H4 (cell line): ENCODE measurements at regions not wholly inside any gene's neighbourhood (a gene's known extent, or its start where the extent isn't known, plus 50 kb on each side); places are given as distances from the start of the nearest gene placed in this dataset.
"Not testable (repeated sequence)": the region's sequence is repeated elsewhere in the genome, so short reads cannot be mapped to it uniquely, and the experiment has no call there.

Source experiments
- DNase-seq: peaks from one replicate; pipeline ENCODE4 v3.0.0-alpha.2; 2015; ENCODE audit warnings: low spot score

DNA sequence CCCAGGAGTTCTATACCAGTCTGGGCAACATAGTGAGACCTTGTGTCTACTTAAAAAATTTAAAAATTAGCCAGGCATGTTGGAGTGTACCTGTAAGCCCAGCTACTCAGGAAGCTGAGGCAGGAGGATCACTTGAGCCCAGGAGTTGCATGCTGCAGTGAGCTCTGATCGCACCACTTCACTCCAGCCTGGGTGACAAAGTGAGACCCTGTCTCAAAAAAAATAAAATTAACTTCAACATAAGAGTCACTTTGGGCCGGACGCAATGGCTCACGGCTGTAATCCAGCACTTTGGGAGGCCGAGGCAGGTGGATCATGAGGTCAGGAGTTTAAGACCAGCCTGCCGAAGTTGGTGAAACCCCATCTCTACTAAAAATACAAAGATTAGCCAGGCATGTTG, 699.1 kb upstream of the AUTS2 start:
- DNase-seq = not testable (repeated sequence)

DNA sequence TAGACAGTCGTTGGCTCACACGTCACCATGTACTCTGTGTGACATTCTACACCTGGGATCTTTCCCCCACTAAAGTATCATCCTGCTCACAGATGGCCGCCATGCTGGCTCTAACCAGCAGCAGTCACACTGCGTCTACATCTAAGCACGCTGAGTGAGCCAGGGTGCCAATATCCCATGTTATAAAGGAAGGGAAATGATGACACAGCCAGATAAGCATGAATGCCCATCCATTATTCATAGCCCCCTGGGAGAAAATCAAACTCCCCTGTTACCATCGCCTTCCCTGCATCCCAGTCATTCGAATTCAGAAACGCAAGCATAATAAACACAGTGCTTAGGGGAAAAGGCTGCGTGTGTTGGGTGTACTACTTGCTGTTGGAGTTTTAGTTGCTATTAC, 698.2 kb upstream of the AUTS2 start:
- DNase-seq = no peak

DNA sequence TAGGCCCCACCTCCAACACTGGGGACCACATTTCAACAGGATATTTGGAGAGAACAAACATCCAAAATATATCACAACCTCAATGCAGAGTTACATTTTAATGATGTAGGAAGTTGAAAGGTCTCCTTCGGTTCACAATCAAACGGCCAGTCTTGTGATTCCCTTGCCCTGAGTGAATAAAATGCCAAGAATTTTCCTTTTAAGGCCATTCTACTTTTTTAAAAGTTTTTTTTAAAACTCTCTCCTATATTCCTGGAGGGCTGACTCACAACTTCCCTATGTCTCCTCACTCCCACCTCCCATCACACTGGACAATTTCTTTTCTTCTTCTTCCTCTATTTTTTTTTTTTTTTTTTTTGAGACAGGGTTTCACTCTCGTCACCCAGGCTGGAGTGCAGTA, 693.6 kb upstream of the AUTS2 start:
- DNase-seq = no peak

DNA sequence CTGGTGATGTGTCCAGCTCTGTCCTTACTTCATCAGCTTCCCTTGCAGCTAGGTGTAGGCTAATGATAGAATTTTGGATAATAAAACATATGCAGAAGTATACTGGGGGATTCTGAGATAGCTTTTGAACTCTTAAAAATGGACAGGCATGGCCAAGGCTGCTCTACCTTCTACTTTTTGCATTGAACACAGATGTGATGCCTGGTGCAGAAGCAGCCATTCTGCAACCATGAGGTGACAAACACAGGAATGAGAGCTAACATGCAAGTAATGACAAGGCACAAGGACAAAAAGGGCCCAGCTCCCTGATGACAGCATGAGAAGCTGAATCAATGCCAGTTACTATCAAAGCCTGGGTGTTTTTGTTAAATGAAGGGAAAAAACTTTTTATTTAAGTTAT, 686.5 kb upstream of the AUTS2 start:
- DNase-seq = no peak

DNA sequence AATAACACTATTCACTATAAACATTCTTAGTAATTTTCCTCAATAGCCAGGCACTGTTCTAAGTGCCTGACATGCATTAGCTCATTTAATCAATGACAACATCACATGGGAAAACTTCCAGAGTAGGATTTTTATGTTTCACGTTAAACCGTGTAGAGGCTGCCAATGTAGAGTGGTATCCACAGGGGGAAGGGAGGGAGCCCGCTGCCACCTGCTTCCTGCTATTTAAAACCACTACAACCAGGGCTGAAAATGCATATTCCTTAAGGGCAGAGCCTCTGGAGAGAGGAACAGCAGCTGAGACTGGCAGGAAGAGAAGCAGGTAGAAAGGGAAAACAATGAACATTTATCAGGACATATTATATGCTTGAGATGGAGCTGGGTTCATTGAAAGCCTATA, 684.3 kb upstream of the AUTS2 start:
- DNase-seq = no peak

DNA sequence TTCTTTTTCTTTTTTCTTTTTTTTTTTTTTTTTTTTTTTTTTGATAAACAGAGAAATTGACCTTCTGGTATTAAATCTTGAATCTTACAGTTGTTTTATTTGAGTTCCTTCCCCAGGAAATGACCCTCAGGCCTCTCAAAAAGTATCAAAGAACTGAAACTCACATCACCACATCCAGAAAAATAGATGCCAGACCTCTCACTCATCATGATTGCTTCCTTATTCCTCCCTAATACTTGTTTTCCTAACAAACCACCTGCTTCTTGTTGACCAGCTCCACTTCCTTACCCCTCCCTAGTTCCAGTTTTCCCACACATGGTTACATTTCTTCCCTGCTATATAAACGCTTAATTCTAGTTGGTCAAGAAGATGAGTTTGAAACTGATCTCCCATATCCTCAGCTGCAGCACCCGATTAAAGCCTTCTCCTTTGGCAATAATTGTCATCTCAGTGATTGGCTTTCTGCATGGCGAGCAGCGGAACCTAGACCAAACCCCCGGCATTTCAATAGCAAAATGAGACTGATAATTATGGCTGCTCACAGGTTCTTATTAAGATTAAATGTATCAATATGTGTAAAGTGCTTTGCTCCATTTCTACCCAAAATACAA, 681.1 kb upstream of the AUTS2 start:
- DNase-seq = no peak

DNA sequence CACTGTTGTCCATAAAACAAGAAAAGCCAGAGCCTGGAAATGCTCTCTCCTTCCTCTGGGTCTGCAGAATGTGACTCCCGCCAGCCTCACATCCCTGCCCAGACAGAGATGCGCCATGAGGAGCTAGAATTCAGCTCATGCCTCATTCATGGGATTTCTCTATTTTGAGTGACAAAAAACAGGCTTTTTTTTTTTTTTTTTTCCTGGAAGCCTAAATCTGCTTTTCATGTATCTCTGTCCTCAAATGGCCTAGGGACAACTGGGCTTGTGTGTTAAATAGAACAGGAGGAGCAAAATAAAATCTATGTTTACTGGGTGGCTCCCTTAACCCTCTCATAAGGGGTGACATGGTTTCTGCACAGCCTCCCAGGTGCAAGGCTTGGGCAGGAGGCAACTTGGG, 679.7 kb upstream of the AUTS2 start:
- DNase-seq = no peak

DNA sequence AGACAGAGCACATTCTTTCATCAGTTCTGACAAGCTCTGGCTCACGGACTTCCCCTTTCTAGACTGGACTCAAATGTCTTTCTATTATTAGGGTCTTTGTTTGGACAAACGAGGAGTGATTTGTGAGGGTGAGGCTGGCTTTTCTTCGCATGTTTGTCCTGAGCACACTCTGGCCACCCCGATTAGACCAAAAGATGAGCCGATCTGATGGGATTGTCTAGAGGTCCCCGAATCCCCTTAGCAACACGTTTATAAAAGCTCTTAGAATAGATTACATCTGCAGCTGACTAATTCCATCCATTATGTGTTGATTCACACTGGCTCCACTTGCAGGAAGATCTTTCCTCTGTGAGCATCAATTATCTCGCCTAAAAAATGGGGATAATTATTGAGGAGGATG, 675.4 kb upstream of the AUTS2 start:
- no peak for DNase-seq

DNA sequence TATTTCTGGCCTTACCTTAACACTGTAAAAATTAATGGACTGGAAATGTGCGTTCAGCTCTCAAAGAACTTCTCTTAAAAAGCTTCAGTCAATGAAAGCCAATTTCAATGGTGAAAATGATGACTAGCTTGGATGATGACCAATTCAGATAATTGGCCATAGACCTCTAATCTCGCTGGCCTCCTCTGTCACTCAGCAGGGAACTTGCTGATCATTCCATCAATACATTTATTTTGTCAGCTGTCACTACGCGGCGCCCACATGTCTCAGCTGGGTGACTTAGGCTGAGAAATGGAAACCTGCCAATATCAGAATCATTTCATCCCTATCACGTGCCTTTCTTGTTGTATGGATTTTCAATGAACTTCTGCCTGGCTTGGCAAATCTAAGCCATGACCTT, 673.0 kb upstream of the AUTS2 start:
- DNase-seq = no peak

DNA sequence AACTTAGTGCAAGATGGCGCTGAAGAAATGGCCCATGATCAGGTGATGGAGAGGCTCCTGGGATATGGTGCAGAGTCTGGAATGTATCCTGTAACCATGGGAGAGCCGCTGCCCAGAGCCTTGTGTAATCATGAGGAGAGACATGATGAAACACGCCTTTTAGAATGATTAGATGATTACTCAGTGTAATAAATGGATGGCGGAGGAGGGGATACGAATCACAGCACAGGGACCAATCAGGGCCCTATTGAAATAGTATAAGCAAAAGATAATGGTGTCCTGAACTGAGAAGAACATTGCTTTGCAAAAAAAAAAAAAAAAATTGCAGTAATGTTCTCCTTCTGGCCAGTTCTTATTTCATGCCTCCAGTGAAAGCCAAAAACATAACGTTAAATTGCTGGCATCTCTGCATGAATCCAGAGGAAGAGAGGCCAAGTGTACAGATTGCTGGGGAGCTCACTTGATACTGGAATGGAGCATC, 668.5 kb upstream of the AUTS2 start:
- DNase-seq = peak; percentile 77

DNA sequence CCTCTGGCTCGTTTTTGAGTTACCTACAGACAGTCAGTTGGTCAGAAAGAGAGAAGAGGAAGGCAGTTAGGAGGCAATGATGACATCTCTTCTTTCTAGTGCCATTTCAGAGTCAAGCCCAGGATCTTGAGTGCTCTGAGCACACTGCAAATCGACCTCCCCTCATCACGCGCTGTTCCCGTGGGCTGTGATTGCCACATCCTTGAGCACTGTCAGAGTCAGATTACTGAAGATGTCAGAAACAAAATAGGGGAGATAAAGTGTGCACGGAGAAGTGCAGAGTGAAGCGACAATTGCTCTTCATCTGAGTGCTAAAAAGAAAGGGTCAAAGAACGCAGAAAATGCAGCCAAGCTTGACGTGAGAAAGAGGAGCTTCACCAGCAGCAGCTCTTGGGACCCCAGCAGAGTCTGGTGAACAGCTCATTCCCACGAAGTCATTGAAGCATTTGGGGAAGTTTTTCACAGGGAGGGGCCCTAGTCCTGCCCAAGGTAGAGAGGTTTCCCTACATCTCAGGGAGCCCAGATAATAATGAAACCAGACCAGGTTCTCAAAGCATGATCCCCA, 661.7 kb upstream of the AUTS2 start:
- no peak for DNase-seq

DNA sequence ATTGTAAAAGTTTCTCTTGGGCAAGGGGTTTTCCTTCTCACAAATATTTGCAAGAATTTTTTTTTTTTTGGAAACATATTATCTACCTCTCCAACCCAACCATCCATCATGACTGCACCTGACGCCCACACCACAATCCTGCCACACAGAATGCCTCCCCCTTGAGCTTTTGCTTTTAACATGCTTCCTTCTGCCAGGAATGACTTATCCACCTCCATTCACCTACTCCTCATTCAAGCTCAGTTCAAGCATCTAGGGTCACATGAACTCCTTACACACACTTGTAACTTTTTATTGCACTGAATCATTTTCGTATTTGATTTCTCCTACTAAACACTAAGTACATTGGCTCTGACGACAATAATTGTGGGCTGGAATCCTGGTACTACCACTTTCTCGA, 660.1 kb upstream of the AUTS2 start:
- DNase-seq = no peak

DNA sequence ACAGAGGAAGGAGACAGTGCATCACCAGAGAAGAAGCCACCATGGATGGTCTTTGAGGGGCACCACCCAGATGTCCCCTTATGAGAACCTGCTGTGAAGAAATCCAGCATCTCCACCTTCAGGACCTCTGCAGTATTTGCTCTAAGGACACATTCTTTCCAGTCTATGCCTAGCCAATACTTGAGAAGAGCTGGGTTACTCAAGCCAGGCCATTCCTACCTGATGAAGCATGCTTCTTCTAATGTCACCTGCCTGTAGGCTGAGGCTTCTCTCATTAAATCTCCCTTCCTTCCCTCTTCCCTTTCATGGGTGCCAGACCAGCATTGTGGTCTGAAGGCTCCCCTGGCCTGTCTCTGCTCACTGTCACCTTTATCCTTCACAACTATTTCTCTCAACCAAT, 654.5 kb upstream of the AUTS2 start:
- DNase-seq = no peak

DNA sequence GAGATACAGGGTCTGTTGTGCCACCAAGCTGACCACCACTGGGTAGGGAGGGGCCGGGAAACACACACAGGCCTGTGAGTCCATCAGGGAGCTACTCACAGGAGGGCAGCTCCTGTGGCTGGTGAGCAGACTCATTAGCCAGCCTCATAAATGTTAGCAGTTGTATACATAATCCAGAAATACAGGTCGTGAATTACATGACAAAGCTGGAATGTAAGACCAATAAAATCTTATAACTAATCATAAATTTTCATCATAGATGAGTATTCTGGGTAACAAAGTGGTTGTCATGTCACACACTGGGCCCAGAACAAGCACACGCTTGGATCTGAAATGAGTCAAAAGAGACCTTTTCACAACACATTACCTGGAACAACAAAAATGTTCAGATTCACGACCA, 642.6 kb upstream of the AUTS2 start:
- DNase-seq = no peak

DNA sequence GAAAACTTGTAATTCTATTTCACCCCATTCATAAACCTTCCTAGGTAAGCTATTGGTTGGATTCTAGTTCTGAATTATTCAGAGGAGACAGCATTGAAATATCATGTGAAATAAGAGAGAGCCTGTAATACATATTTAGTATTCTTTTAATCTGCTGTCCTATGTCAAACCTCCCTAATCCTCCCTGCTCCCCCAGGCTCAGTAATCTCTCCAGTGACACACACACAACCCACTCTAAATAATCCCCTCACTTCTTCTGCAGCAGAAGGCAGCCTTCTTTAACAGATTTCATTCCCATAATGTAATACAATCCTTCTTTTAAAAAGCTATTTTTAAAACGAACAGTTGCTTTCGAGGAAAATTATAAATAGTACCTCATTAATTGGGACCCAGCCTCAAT, 639.7 kb upstream of the AUTS2 start:
- no peak for DNase-seq

DNA sequence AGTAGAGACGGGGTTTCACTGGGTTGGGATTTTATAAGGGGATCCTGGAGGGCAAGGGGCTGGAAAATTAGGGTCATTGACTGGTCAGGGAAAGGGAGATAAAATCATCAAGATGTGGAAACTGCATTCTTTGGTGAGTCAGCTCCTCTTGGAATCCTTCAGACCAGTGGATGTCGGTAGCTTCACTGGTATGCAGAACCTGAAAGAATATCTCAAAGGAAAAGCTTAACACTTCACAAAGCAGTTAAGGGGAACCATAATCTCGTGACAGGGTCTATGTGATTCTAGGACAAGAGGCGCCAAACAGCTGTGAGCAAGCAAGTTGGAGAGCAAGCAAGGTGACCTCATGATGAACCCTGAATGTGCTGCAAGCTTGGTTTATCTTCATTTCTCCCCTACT, 634.7 kb upstream of the AUTS2 start:
- DNase-seq = peak; percentile 81

DNA sequence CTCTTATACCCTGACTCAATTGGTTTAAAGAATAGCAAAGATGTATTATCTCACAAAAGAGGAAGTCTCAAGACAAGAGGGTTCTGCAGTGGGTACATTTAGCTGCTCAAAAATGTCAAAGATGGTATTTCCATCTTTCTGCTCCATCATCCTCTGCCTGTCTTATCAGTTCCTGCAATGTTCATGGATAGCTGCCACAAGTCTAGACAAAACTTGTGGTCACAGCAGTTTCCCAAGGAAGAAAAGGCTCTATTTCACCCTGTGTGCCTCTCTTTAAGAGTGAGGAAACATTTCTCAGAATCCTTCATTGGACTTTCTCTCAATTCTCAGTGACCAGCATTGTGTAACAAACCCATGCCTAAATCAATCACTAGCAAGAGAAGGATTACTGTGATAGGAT, 634.2 kb upstream of the AUTS2 start:
- DNase-seq = no peak

DNA sequence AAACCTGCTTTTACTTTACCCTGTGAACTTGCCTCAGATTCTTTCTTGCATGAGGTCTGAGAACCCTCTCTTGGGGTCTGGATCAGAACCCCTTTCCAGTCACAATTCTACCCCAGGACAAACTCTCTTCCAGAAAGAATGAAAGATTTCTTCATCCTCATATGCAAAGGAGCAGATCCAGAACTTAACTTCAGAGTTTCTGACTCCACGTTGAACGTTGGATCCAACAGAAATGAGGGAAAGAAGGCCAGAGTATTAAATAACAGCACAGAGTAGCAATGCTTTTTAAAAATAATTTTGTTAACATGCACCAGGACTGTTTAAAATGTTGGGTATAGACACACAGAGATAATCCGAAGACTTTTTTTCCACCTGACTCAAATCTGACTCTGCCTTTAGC, 632.9 kb upstream of the AUTS2 start:
- no peak for DNase-seq

DNA sequence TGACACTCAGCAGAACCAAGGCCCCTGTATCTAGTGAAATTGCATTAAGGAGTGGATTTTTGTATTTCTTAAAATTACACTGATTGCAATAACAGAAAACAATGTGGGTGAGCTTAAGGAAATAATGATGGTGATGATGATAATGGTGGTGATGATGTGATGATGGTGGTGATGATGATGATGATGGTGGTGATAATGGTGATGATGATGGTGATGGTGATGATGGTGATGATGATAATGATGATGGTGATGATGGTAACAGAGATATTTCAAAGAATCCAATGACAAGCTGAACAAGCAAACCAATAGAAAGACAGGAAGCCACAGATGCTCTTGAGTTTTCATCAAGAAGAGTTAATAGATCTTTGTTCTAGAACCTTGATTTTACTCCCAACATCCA, 630.7 kb upstream of the AUTS2 start:
- no peak for DNase-seq

DNA sequence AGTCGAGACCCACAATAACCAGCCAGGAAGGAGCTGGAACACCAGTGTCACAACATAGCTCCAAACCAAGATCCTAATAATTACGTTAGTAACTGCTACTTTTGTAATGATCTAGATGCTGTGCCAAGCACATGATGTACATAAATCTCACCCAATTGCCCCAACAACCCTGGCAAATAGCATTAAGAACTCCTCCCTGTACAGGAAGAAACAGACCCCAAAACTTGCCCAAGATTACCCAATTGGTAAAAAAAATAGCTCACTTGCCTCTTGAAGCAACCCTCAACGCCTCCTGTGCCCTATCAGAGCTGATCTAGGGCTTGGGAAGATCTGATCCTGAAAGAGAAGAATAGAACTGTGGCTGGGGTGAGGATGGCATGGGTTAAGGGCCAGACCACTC, 628.7 kb upstream of the AUTS2 start:
- DNase-seq = peak; percentile 38

DNA sequence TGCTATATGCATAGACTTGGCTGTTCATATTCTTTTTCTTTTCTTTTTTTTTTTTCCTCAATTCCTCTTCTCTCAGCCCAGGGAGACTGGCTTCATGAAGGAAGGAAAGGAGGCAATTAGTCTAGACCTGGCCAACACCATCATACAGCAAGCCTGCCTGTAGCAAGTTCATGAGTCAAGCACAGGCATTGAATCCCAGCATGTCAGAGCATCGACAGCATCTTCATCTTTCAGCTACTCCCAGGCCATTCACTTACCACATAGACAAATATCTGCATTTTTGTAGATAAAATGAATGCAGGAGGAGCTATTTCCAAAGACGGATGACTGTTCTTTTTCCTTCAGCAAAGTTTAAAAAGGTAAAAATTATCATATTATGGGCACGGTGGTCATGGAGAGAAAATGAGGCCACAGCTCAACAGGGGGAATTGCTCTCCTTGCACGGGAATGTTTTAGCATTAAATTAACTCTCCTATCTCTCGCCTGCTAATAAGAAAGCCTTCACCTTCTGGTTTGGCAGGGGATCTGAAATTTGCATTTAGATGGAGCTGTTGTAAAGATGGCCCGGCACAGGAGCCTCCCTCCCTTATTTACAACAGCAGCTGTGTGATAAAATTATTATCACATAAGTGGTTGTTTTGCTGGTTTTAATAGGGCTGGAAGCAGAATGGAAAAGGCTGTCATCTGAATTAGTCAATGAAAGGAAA, 626.5 kb upstream of the AUTS2 start:
- no peak for DNase-seq

DNA sequence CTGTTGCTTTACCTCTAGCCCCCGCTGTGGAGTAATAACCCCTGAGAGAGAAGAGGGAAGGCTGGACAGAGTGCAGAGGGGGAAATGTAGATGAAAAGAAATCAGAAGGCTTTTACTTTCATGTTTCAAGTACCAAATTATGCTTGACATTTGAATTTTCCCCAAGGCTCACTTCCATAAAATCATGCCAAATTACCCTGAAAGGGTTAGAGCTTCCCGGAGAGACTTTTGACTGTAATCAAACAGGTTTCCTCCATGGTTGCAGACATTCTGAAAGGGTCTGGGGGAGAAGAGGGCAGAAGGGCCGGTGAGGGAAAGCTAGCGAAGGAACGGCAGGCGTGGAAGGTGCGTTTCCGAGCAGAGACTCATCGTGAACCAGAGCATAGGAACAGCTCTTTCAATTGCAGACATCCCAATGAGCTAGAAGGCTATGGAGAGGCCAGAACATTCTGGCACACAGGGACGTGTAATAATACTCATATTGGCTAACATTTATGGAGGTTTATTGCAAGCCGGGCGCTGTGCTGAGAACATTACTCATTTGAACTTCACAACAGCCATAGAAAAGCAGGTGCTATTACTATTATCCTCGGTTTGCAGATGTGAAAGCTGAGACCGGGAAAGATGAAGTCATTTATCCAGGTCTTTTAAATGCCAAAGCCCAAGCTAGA, 620.8 kb upstream of the AUTS2 start:
- DNase-seq = no peak

DNA sequence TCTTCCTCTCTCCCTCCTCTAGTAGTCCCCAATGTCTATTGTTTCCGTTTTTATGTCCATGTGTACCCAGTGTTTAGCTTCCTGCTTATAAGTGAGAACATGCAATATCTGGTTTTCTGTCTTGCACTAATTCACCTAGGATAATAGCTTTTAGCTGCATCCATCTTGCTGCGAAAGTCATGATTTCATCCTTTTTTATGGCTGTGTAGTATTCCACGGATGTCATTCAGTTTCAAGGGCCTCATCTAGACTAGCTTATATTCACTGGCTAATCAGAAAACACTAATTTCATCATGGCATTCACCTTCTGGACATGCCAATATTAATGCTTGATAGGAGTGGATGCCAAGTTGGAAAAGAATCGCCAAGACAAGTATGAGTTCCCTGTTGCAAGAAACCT, 619.6 kb upstream of the AUTS2 start:
- no peak for DNase-seq
